Loucy (cell line): ENCODE measurements at regions not wholly inside any gene's neighbourhood (a gene's known extent, or its start where the extent isn't known, plus 50 kb on each side); places are given as distances from the start of the nearest gene placed in this dataset.

ENCODE experiments used
- EZH2phosphoT487 ChIP-seq: fragments of 200-600 bp; IDR thresholded peaks from 2 replicates; pipeline ENCODE4 v1.6.1; 2018; ENCODE audit warnings: antibody characterized with exemption, mild to moderate bottlenecking, moderate library complexity, borderline replicate concordance
- TF ChIP-seq, protein P1 (sequence below): fragments of 200-600 bp; sonication (generic); conservative IDR thresholded peaks from 2 replicates; pipeline ENCODE4 v1.5.1; 2014; ENCODE audit warnings: mild to moderate bottlenecking, antibody characterized with exemption, low read length

DNA sequence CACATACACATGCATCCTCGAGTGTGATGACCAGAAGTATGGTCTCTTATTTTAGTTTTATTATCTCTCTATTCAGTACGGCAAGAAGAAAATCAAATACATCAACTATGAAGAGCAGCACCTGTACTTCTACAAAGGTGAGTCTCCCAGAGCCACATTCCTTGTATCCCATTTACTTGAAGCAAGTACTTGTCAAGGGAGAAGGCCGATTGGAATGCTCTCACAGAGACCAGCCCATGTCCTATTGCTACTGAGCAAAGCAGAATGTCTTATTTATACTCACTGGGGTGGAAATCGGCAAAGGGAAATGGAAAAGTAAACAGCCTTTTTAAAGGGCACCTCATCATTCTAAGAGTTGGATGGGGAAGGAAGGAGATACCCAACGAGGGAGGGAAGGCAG lies 72.6 kb upstream of the OR5AK2 start:
- TF ChIP-seq, protein P1, sequence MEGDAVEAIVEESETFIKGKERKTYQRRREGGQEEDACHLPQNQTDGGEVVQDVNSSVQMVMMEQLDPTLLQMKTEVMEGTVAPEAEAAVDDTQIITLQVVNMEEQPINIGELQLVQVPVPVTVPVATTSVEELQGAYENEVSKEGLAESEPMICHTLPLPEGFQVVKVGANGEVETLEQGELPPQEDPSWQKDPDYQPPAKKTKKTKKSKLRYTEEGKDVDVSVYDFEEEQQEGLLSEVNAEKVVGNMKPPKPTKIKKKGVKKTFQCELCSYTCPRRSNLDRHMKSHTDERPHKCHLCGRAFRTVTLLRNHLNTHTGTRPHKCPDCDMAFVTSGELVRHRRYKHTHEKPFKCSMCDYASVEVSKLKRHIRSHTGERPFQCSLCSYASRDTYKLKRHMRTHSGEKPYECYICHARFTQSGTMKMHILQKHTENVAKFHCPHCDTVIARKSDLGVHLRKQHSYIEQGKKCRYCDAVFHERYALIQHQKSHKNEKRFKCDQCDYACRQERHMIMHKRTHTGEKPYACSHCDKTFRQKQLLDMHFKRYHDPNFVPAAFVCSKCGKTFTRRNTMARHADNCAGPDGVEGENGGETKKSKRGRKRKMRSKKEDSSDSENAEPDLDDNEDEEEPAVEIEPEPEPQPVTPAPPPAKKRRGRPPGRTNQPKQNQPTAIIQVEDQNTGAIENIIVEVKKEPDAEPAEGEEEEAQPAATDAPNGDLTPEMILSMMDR = no peak
- TF ChIP-seq EZH2phosphoT487 = no peak
